Spleen (tissue), 7 donors: ENCODE measurements at regions not wholly inside any gene's neighbourhood (a gene's known extent, or its start where the extent isn't known, plus 50 kb on each side); places are given as distances from the start of the nearest gene placed in this dataset.

Experiments used
- POLR2A ChIP-seq, 3 donors: fragments of 450-650 bp; IDR thresholded peaks; one replicate each; pipeline ENCODE4 v1.5.1; 2017; ENCODE audit warnings: antibody characterized with exemption in 3 of 3, mild to moderate bottlenecking in 1 of 3
- POLR2AphosphoS5 ChIP-seq, 3 donors: sonication (generic); formaldehyde crosslinking; IDR thresholded peaks; one replicate each; pipeline ENCODE4 v1.5.1; 2017; ENCODE audit warnings: antibody characterized with exemption in 3 of 3
- TF ChIP-seq, protein P1 (sequence below), 11 experiments: fragments of 200-600 bp in 7 of 11; fragments of 450-650 bp in 4 of 11; sonication (generic) in 4 of 11; IDR thresholded peaks in 8 of 11; conservative IDR thresholded peaks in 3 of 11; 1 replicate in 7 of 11; 2 replicates in 4 of 11; pipeline versions ENCODE4 v1.4.0 to v1.8.0; 2016 to 2021; ENCODE audit warnings: antibody characterized with exemption in 11 of 11, inconsistent platforms in 4 of 11, mild to moderate bottlenecking in 1 of 11
- donor health status: DM: no; HTN: no; CAD: no; lungs with moderate emphysema.
- donor health status: DM: no; HTN: no; CAD: no.
- donor health status: DM: no; HTN: no; CAD: no.

DNA sequence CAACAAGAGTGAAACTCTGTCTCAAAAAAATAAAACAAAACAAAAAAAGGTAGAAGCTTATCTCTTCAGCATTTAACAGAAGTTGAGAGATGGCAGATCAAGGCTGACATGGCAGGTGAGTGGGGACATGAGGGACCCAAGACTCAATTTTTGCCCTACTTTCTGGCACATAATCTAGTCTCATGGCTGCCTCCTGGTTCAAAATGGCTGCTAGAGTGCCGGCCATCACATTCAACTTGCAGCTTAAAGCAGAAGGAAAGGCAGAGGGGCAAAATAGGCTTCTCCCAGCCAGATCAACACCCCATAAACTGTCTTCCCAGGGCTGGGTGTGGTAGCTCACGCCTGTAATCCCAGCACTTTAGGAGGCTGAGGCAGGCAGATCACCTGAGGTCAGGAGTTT, 784.9 kb downstream of the MED13L start:
- TF ChIP-seq, protein P1, sequence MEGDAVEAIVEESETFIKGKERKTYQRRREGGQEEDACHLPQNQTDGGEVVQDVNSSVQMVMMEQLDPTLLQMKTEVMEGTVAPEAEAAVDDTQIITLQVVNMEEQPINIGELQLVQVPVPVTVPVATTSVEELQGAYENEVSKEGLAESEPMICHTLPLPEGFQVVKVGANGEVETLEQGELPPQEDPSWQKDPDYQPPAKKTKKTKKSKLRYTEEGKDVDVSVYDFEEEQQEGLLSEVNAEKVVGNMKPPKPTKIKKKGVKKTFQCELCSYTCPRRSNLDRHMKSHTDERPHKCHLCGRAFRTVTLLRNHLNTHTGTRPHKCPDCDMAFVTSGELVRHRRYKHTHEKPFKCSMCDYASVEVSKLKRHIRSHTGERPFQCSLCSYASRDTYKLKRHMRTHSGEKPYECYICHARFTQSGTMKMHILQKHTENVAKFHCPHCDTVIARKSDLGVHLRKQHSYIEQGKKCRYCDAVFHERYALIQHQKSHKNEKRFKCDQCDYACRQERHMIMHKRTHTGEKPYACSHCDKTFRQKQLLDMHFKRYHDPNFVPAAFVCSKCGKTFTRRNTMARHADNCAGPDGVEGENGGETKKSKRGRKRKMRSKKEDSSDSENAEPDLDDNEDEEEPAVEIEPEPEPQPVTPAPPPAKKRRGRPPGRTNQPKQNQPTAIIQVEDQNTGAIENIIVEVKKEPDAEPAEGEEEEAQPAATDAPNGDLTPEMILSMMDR (IDR thresholded peaks at IDR 0.05 in 8 of 11, conservative IDR thresholded peaks at IDR 0.05 in 3 of 11) = no peak
- TF ChIP-seq POLR2A (IDR thresholded peaks at IDR 0.05) = no peak
- no peak for TF ChIP-seq POLR2AphosphoS5 (IDR thresholded peaks at IDR 0.05)
